ENCODE measurements at regions not wholly inside any gene's neighbourhood (a gene's known extent, or its start where the extent isn't known, plus 50 kb on each side); places are given as distances from the start of the nearest gene placed in this dataset.

GRCh38 chr1:55420929-55421716 is 206.0 kb upstream of the USP24 start:
- DNase-seq (ENCODE audit: insufficient read length) (no peak), FAIRE-seq (no peak)
- no peak for TF ChIP-seq TAF1 (IDR thresholded peaks at IDR 0.05; ENCODE audit: borderline replicate concordance, low read depth, low read length)
- TF ChIP-seq POLR2A (IDR thresholded peaks at IDR 0.05; ENCODE audit: low read depth, low read length) = no peak
- no peak for TF ChIP-seq POLR2AphosphoS5 (IDR thresholded peaks at IDR 0.05; ENCODE audit: low read depth, low read length)

GRCh38 chr1:55420026-55420425 is 204.9 kb upstream of the USP24 start:
- no peak for DNase-seq (ENCODE audit: insufficient read length)
- FAIRE-seq = no peak

GRCh38 chr1:55418208-55419000 is 203.2 kb upstream of the USP24 start:
- TF ChIP-seq POLR2AphosphoS5 (IDR thresholded peaks at IDR 0.05; ENCODE audit: low read depth, low read length) (no peak), TAF1 (IDR thresholded peaks at IDR 0.05; ENCODE audit: borderline replicate concordance, low read depth, low read length) (no peak), POLR2A (IDR thresholded peaks at IDR 0.05; ENCODE audit: low read depth, low read length) (no peak)
- FAIRE-seq (no peak), DNase-seq (ENCODE audit: insufficient read length) (no peak)

More at GRCh38 chr1:55420026-55420425, 204.9 kb upstream of the USP24 start:
- TF ChIP-seq TAF1 (IDR thresholded peaks at IDR 0.05; ENCODE audit: borderline replicate concordance, low read depth, low read length) (no peak), POLR2AphosphoS5 (IDR thresholded peaks at IDR 0.05; ENCODE audit: low read depth, low read length) (no peak), POLR2A (IDR thresholded peaks at IDR 0.05; ENCODE audit: low read depth, low read length) (no peak)

- FAIRE-seq (no peak), DNase-seq (ENCODE audit: insufficient read length) (no peak)
- no peak for TF ChIP-seq TAF1 (IDR thresholded peaks at IDR 0.05; ENCODE audit: borderline replicate concordance, low read depth, low read length)
- no peak for TF ChIP-seq POLR2AphosphoS5 (IDR thresholded peaks at IDR 0.05; ENCODE audit: low read depth, low read length)
- TF ChIP-seq POLR2A (IDR thresholded peaks at IDR 0.05; ENCODE audit: low read depth, low read length) = no peak
Measured at GRCh38 chr1:55416164-55416842, 201.1 kb upstream of the USP24 start.

- FAIRE-seq (no peak), DNase-seq (ENCODE audit: insufficient read length) (no peak)
- TF ChIP-seq POLR2AphosphoS5 (IDR thresholded peaks at IDR 0.05; ENCODE audit: low read depth, low read length) (no peak), TAF1 (IDR thresholded peaks at IDR 0.05; ENCODE audit: borderline replicate concordance, low read depth, low read length) (no peak), POLR2A (IDR thresholded peaks at IDR 0.05; ENCODE audit: low read depth, low read length) (no peak)
Measured at GRCh38 chr1:55413286-55413685, 198.1 kb upstream of the USP24 start.

GRCh38 chr1:55412060-55412459 is 196.9 kb upstream of the USP24 start:
- DNase-seq (ENCODE audit: insufficient read length) = no peak
- FAIRE-seq = no peak
- TF ChIP-seq TAF1 (IDR thresholded peaks at IDR 0.05; ENCODE audit: borderline replicate concordance, low read depth, low read length) (no peak), POLR2A (IDR thresholded peaks at IDR 0.05; ENCODE audit: low read depth, low read length) (no peak), POLR2AphosphoS5 (IDR thresholded peaks at IDR 0.05; ENCODE audit: low read depth, low read length) (no peak)

- DNase-seq (ENCODE audit: insufficient read length) (no peak), FAIRE-seq (no peak)
- no peak for TF ChIP-seq POLR2A (IDR thresholded peaks at IDR 0.05; ENCODE audit: low read depth, low read length)
- TF ChIP-seq TAF1 (IDR thresholded peaks at IDR 0.05; ENCODE audit: borderline replicate concordance, low read depth, low read length) = no peak
- TF ChIP-seq POLR2AphosphoS5 (IDR thresholded peaks at IDR 0.05; ENCODE audit: low read depth, low read length) = no peak
Measured at GRCh38 chr1:55402671-55403464, 187.7 kb upstream of the USP24 start.

- DNase-seq (ENCODE audit: insufficient read length) (no peak), FAIRE-seq (no peak)
- TF ChIP-seq TAF1 (IDR thresholded peaks at IDR 0.05; ENCODE audit: borderline replicate concordance, low read depth, low read length) (no peak), POLR2AphosphoS5 (IDR thresholded peaks at IDR 0.05; ENCODE audit: low read depth, low read length) (no peak), POLR2A (IDR thresholded peaks at IDR 0.05; ENCODE audit: low read depth, low read length) (no peak)
Measured at GRCh38 chr1:55402142-55402541, 187.0 kb upstream of the USP24 start.

- FAIRE-seq (no peak), DNase-seq (ENCODE audit: insufficient read length) (no peak)
- no peak for TF ChIP-seq POLR2AphosphoS5 (IDR thresholded peaks at IDR 0.05; ENCODE audit: low read depth, low read length)
- no peak for TF ChIP-seq TAF1 (IDR thresholded peaks at IDR 0.05; ENCODE audit: borderline replicate concordance, low read depth, low read length)
- no peak for TF ChIP-seq POLR2A (IDR thresholded peaks at IDR 0.05; ENCODE audit: low read depth, low read length)
Measured at GRCh38 chr1:55400508-55400907, 185.3 kb upstream of the USP24 start.

GRCh38 chr1:55399346-55399745 is 184.2 kb upstream of the USP24 start:
- DNase-seq (ENCODE audit: insufficient read length) (no peak), FAIRE-seq (no peak)
- TF ChIP-seq POLR2AphosphoS5 (IDR thresholded peaks at IDR 0.05; ENCODE audit: low read depth, low read length) (no peak), POLR2A (IDR thresholded peaks at IDR 0.05; ENCODE audit: low read depth, low read length) (no peak), TAF1 (IDR thresholded peaks at IDR 0.05; ENCODE audit: borderline replicate concordance, low read depth, low read length) (no peak)
